ENCODE measurements at regions not wholly inside any gene's neighbourhood (a gene's known extent, or its start where the extent isn't known, plus 50 kb on each side); places are given as distances from the start of the nearest gene placed in this dataset.

GRCh38 chrX:39813631-39814277 is 284.0 kb downstream of the BCOR start:
- Histone ChIP-seq H3K27me3 (peaks cover 0 to 76% of the 10 kb centered on the region in 2 donors), H3K4me1 (no peaks in the 10 kb centered on the region), H3K27ac (peak overlapping the region; percentile 18 to 39), H3K4me3 (no peak overlapping the region), H3K36me3 (no peaks in the 10 kb centered on the region), H3K9me3 (no peaks in the 10 kb centered on the region)
- intact Hi-C loops (cut with DNase I; ENCODE audit: low total_unique reads) = no loop called here
- DNase-seq (ENCODE audit: low spot score in 2 of 2) = peak; percentile 67 to 87
- TF ChIP-seq POLR2AphosphoS5 (IDR thresholded peaks at IDR 0.05) (peak; percentile 16 to 60 (median 26)), POLR2A (IDR thresholded peaks at IDR 0.05) (no peak)

- H3K27ac ChIP-seq = no peak overlapping the region
These were observed 283.4 kb downstream of the BCOR start for GRCh38 chrX:39814391-39814790.

GRCh38 chrX:39815631-39816030 is 282.1 kb downstream of the BCOR start:
- no peaks in the 10 kb centered on the region for H3K4me1 ChIP-seq
- H3K27ac ChIP-seq = no peak overlapping the region
- H3K4me3 ChIP-seq = no peak overlapping the region
- intact Hi-C loops (cut with DNase I; ENCODE audit: low total_unique reads) = no loop called here
- TF ChIP-seq POLR2AphosphoS5 (IDR thresholded peaks at IDR 0.05) (no peak), POLR2A (IDR thresholded peaks at IDR 0.05) (no peak), CTCF (IDR thresholded peaks at IDR 0.05) (no peak)
- peaks cover 0 to 4% of the 10 kb centered on the region in 2 donors for H3K9me3 ChIP-seq
- peaks cover 0 to 75% of the 10 kb centered on the region in 2 donors for H3K27me3 ChIP-seq
- no peaks in the 10 kb centered on the region for H3K36me3 ChIP-seq
- DNase-seq (ENCODE audit: low spot score in 2 of 2) = no peak

More at GRCh38 chrX:39814391-39814790, 283.4 kb downstream of the BCOR start:
- intact Hi-C loops (cut with DNase I; ENCODE audit: low total_unique reads) = no loop called here
- DNase-seq (ENCODE audit: low spot score in 2 of 2) = no peak
- H3K9me3 ChIP-seq = no peaks in the 10 kb centered on the region
- no peaks in the 10 kb centered on the region for H3K36me3 ChIP-seq
- no peak overlapping the region for H3K4me3 ChIP-seq
- peaks cover 0 to 76% of the 10 kb centered on the region in 2 donors for H3K27me3 ChIP-seq
- H3K4me1 ChIP-seq = no peaks in the 10 kb centered on the region
- TF ChIP-seq POLR2A (IDR thresholded peaks at IDR 0.05) (no peak), CTCF (IDR thresholded peaks at IDR 0.05) (peak in 2 of 3 donors; percentile 23 to 32)

- TF ChIP-seq CTCF (IDR thresholded peaks at IDR 0.05) (no peak), POLR2AphosphoS5 (IDR thresholded peaks at IDR 0.05) (no peak), POLR2A (IDR thresholded peaks at IDR 0.05) (no peak)
- Histone ChIP-seq H3K9me3 (peaks cover 0 to 7% of the 10 kb centered on the region in 2 donors), H3K27ac (peak overlapping the region in 1 of 2 donors; percentile 43), H3K27me3 (peaks cover 0 to 78% of the 10 kb centered on the region in 2 donors), H3K4me1 (no peaks in the 10 kb centered on the region), H3K36me3 (no peaks in the 10 kb centered on the region), H3K4me3 (peak overlapping the region in 1 of 3 donors; percentile 43)
- DNase-seq (ENCODE audit: low spot score in 2 of 2) = no peak
- intact Hi-C loops (cut with DNase I; ENCODE audit: low total_unique reads) = no loop called here
These were observed 280.7 kb downstream of the BCOR start for GRCh38 chrX:39816871-39817731.

GRCh38 chrX:39817754-39818470 is 279.8 kb downstream of the BCOR start:
- no peak overlapping the region for H3K4me3 ChIP-seq
- intact Hi-C loops (cut with DNase I; ENCODE audit: low total_unique reads) = no loop called here
- H3K27ac ChIP-seq = no peak overlapping the region
- DNase-seq (ENCODE audit: low spot score in 2 of 2) = no peak
- peaks cover 0 to 8% of the 10 kb centered on the region in 2 donors for H3K9me3 ChIP-seq
- TF ChIP-seq POLR2A (IDR thresholded peaks at IDR 0.05) (no peak), POLR2AphosphoS5 (IDR thresholded peaks at IDR 0.05) (no peak), CTCF (IDR thresholded peaks at IDR 0.05) (no peak)
- H3K27me3 ChIP-seq = peaks cover 0 to 75% of the 10 kb centered on the region in 2 donors
- no peaks in the 10 kb centered on the region for H3K36me3 ChIP-seq
- no peaks in the 10 kb centered on the region for H3K4me1 ChIP-seq
